ENCODE measurements at regions not wholly inside any gene's neighbourhood (a gene's known extent, or its start where the extent isn't known, plus 50 kb on each side); places are given as distances from the start of the nearest gene placed in this dataset.

- Histone ChIP-seq H3K4me1 (ENCODE audit: control insufficient read depth, insufficient read depth, low read length) (no peaks in the 10 kb centered on the region), H3K9ac (ENCODE audit: low read length) (no peak overlapping the region), H3K9me3 (ENCODE audit: control insufficient read depth, low read length) (peaks cover 9% of the 10 kb centered on the region), H3K4me3 (ENCODE audit: low read length) (no peak overlapping the region), H3K36me3 (ENCODE audit: control insufficient read depth, insufficient read depth, low read length) (no peaks in the 10 kb centered on the region), H3K27me3 (ENCODE audit: control insufficient read depth, insufficient read depth, low read length) (no peaks in the 10 kb centered on the region)
These were observed 97.3 kb downstream of the CTTN start for GRCh38 chr11:70495351-70496310.

DNA sequence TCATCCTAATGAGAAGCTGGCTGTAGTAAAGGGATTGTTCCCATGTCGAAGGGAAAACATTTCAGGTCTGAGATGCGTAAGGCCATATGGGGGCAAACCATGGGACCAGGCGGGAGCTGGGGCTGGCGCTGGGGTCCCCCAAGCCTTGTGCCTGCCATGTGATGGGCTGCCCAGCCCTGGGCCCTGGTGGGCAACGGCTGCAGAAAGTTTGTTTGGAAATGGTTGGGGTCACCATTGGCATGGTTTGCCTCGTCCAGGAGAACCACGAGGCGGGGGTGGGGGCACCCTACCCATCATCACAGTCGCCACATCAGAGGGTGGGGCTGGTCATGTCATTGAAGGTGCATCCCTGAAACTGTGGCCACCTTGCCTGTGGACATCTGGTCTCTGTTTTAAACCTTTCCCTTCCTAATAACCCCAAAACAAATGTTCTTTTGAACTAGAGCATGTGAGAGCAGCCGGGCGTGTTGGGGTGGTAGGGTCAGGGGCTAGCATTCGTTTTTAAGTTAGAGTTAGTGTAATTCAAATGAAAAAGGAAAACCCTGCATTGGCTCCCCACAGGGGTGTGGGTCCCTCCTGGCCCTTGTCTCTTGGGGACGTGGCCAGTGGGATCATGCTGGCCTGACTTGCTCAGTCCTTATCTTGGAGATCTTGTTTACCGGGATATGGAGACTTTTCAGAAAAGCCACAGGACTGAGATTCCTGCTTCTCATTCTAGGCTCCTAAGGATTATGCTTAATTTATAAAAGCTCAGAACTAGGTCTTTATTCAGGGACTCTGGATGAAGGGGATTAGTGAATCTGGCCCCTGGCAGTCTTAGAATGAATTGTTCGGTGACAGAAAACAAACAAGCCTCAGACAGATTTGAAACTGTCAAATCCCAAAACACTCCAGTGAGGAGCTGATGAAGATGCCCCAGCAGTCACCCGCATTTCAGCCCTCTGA is 98.5 kb downstream of the CTTN start:
- Histone ChIP-seq H3K36me3 (ENCODE audit: control insufficient read depth, insufficient read depth, low read length) (no peaks in the 10 kb centered on the region), H3K27me3 (ENCODE audit: control insufficient read depth, insufficient read depth, low read length) (no peaks in the 10 kb centered on the region), H3K9ac (ENCODE audit: low read length) (no peak overlapping the region), H3K9me3 (ENCODE audit: control insufficient read depth, low read length) (no peaks in the 10 kb centered on the region), H3K4me3 (ENCODE audit: low read length) (no peak overlapping the region), H3K4me1 (ENCODE audit: control insufficient read depth, insufficient read depth, low read length) (no peaks in the 10 kb centered on the region)

- no peaks in the 10 kb centered on the region for H3K9me3 ChIP-seq (ENCODE audit: control insufficient read depth, low read length)
- no peaks in the 10 kb centered on the region for H3K27me3 ChIP-seq (ENCODE audit: control insufficient read depth, insufficient read depth, low read length)
- H3K4me3 ChIP-seq (ENCODE audit: low read length), result no peak overlapping the region
- H3K4me1 ChIP-seq (ENCODE audit: control insufficient read depth, insufficient read depth, low read length), result no peaks in the 10 kb centered on the region
- no peak overlapping the region for H3K9ac ChIP-seq (ENCODE audit: low read length)
- H3K36me3 ChIP-seq (ENCODE audit: control insufficient read depth, insufficient read depth, low read length), result no peaks in the 10 kb centered on the region
These were observed 99.3 kb downstream of the CTTN start for GRCh38 chr11:70497536-70498075.

DNA sequence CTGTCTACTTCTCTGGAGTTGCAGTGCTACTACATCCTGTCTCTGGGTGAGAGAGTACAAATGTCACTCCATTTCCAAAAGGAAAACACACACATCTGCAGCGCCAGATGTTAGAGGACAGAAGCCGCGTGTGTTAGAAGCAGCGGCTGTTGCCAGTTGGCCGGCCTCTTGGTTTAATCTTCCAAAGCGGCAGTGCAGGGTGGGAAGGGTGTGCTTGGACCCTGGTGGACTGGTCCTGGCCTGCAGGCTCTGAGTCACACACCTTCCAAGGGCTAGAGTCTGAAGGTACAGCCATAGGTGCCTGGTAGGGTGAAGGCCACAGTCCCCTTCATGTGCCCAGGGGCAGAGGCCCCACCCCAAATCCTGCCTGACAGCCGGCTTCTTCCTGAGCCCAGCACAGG is 99.8 kb downstream of the CTTN start:
- H3K27me3 ChIP-seq (ENCODE audit: control insufficient read depth, insufficient read depth, low read length), result no peaks in the 10 kb centered on the region
- no peak overlapping the region for H3K9ac ChIP-seq (ENCODE audit: low read length)

DNA sequence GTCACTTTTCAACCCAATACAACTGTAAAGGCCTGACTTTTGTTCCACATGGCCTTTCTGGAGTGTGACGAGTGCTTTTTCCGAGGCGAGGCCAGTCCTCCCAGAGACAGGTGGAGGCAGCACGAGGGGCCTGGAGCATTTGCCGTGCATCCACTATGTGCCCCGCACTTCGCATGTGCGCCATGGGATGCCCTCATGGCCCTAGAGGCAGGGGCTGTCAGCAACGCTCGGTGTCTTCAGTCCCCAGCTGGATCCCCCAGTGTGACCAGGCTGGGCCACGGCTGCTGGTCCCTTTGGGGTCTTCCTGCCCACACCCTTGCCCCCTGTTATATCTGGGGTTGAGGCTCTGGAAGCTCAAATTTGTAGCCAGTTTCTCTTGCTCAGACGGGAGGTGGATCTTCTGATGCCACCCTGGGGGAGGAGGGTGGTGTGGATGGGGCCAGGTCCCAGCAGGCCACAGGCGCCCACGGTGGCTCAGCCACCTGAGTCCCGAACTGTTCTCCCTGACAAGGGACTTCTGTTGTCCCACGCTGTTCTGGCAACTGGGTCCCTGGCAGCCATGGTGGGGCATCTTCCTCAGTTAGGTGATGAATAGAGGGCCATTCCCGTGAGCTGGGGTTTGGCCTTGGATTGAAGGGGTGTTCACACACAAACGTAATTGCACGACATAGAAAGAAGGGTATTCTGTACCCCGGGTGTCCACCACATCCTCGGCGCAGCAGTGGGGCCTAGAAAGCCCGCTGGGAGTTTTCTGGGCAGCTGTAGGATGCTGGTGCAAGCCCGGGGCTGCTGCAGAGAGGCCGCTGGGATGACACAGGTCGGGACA is 100.9 kb downstream of the CTTN start:
- Histone ChIP-seq H3K4me1 (ENCODE audit: control insufficient read depth, insufficient read depth, low read length) (no peaks in the 10 kb centered on the region), H3K4me3 (ENCODE audit: low read length) (no peak overlapping the region), H3K9me3 (ENCODE audit: control insufficient read depth, low read length) (no peaks in the 10 kb centered on the region), H3K36me3 (ENCODE audit: control insufficient read depth, insufficient read depth, low read length) (no peaks in the 10 kb centered on the region), H3K27me3 (ENCODE audit: control insufficient read depth, insufficient read depth, low read length) (no peaks in the 10 kb centered on the region), H3K9ac (ENCODE audit: low read length) (no peak overlapping the region)

More for the DNA sequence above, 99.8 kb downstream of the CTTN start:
- H3K4me1 ChIP-seq (ENCODE audit: control insufficient read depth, insufficient read depth, low read length), result no peaks in the 10 kb centered on the region
- no peaks in the 10 kb centered on the region for H3K9me3 ChIP-seq (ENCODE audit: control insufficient read depth, low read length)
- H3K36me3 ChIP-seq (ENCODE audit: control insufficient read depth, insufficient read depth, low read length), result no peaks in the 10 kb centered on the region
- no peak overlapping the region for H3K4me3 ChIP-seq (ENCODE audit: low read length)

DNA sequence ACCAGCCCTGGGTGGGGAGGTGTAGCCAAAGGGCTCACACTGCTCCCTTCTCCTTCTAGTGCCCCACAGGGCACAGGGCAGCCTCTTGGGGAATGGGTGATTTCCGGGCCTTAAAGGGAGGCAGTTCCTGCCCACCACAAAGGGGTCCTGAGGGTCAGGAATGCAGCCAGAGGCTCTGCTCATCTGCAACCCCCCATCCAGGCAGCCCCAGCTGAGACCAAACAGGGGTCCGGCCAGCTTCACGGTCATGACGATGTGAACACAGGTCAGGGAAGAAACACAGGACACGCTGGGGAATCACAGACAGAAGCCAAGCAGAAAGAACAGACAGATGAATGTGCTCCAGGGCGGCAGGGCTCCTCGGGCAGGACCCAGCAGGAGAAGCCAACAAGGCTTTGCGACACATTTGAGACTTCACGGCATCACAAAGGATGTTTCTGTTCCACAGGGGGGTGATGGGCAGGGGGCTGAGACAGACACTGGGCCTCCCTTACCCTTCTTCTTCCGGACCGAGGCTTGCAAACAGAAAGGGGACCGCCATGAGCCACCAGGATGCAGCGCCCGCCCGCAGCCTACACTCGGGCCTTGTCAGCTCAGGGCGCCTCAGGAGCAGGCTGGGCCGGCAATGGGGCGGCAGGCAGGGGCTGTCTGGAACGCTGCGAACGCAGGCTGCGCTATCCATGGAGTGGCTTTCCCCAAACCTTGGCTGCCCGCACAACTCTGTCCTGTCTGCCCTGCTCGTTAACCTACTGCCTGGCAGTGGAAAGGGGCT is 101.9 kb downstream of the CTTN start:
- Histone ChIP-seq H3K9ac (ENCODE audit: low read length) (no peak overlapping the region), H3K9me3 (ENCODE audit: control insufficient read depth, low read length) (no peaks in the 10 kb centered on the region), H3K4me3 (ENCODE audit: low read length) (no peak overlapping the region), H3K36me3 (ENCODE audit: control insufficient read depth, insufficient read depth, low read length) (no peaks in the 10 kb centered on the region), H3K4me1 (ENCODE audit: control insufficient read depth, insufficient read depth, low read length) (no peaks in the 10 kb centered on the region), H3K27me3 (ENCODE audit: control insufficient read depth, insufficient read depth, low read length) (no peaks in the 10 kb centered on the region)

DNA sequence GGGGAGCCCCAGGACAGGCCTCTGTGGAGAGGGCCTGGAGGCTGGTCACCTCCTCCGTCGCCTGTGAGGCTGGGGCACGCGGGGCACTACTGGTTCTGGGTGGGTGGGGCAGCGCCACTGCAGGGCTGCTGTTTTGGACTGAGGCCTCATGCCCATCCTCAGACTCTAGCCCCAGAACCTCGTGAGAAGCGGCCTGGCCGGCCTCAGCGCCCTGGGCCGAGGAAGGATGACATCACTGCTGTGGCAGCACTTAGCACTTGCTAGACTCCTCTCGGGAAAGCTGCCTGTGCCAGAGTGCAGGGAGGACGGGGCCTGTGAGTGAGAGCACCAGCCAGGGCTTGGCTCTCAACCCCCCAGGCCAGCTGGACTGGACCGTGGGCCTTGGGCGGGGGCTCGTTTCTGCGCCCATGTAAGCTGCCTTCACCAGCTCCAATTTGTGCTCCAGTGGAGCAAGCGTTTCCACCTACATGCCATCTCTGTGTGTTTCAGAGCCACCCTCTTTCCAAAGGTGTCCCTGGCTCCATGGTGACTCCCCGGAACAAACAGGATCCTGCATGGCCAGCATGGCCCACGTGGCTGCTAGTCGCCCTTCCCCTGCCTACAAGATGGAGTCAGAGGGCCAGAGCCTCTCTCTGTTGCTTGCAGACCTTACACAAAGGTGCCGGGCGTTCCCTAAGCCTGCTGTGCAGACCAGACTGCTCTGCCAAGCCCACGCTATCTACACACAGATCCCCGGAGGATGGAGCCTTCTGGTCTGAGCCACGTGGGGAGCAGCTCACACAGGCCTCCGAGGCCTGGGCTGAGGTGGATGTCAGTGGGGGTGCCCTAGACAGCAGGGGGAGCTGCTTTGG is 102.9 kb downstream of the CTTN start:
- Histone ChIP-seq H3K9me3 (ENCODE audit: control insufficient read depth, low read length) (no peaks in the 10 kb centered on the region), H3K4me3 (ENCODE audit: low read length) (no peak overlapping the region), H3K4me1 (ENCODE audit: control insufficient read depth, insufficient read depth, low read length) (no peaks in the 10 kb centered on the region), H3K27me3 (ENCODE audit: control insufficient read depth, insufficient read depth, low read length) (no peaks in the 10 kb centered on the region), H3K9ac (ENCODE audit: low read length) (no peak overlapping the region), H3K36me3 (ENCODE audit: control insufficient read depth, insufficient read depth, low read length) (no peaks in the 10 kb centered on the region)

DNA sequence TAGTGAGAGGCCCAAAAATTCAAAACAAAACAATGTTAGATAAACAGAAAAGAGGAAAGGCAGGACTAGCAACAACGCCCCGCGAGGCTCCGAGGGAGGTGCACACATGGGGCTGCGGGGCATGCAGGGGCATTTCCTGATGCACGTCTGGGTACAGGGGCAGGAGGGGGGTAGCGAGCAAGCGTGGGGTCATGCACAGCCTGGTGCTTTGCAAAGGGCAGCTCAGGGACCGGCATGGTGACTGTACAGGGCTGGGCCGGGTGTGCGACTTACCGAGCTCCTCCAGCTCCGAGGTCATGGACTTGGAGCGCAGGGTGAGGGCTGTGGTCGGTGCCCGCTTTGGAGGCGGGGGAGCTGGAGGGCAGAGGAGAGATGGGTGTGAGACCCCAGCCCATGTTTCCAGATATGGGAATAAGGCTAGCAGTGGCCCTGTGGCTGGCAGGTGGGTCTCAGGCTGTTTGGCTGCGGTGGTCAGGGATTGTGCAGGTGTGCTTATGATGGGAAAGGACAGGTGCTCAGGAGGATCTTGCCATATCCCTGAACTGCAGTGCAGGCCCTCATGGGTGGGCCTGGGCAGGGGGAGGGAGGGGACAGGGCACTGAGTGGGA is 103.7 kb downstream of the CTTN start:
- no peaks in the 10 kb centered on the region for H3K9me3 ChIP-seq (ENCODE audit: control insufficient read depth, low read length)
- H3K4me3 ChIP-seq (ENCODE audit: low read length), result no peak overlapping the region
- H3K4me1 ChIP-seq (ENCODE audit: control insufficient read depth, insufficient read depth, low read length), result no peaks in the 10 kb centered on the region
- H3K36me3 ChIP-seq (ENCODE audit: control insufficient read depth, insufficient read depth, low read length), result no peaks in the 10 kb centered on the region
- no peak overlapping the region for H3K9ac ChIP-seq (ENCODE audit: low read length)
- no peaks in the 10 kb centered on the region for H3K27me3 ChIP-seq (ENCODE audit: control insufficient read depth, insufficient read depth, low read length)

DNA sequence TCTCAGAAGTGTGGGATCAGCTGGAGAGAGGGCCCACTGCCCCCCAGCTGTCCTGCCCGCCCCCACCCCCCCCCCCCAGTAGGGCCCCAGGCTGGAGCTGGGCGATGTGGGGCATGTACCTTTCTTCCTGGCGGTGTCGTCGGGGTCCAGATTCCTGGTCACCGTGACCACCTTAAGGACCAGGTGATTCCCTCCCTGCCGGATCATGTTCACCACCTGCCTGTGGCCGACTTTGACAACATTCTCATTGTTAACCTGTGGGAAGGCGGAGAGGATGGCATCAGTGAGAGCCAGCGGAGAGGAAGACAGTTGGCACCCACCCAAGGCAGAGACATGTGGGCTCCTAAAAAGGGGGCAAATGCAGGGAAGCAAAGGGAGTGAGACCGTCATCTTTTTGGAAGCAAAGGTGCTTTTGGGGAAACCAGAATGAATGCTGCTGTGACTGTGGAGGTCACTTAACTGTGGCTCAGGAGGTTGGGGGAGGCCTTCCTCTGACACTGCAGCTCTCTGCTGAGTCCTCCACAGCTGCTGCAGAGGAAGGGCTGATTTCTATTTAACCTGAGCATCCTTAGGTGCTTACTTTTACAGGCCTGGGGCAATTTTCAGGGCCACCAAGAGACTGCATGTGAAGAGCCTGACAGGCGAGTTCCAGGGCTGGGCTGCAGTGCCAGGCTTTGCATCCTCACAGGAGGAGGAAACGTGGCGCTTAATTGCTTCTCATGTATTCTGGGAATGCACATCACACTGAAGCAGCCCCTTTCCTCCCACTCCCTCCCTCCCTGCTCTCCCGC is 104.5 kb downstream of the CTTN start:
- Histone ChIP-seq H3K4me1 (ENCODE audit: control insufficient read depth, insufficient read depth, low read length) (no peaks in the 10 kb centered on the region), H3K27me3 (ENCODE audit: control insufficient read depth, insufficient read depth, low read length) (no peaks in the 10 kb centered on the region), H3K36me3 (ENCODE audit: control insufficient read depth, insufficient read depth, low read length) (no peaks in the 10 kb centered on the region), H3K4me3 (ENCODE audit: low read length) (no peak overlapping the region), H3K9ac (ENCODE audit: low read length) (no peak overlapping the region), H3K9me3 (ENCODE audit: control insufficient read depth, low read length) (no peaks in the 10 kb centered on the region)

All from mucosa of stomach (tissue), 1 donor.